ENCODE measurements at regions not wholly inside any gene's neighbourhood (a gene's known extent, or its start where the extent isn't known, plus 50 kb on each side); places are given as distances from the start of the nearest gene placed in this dataset.

DNA sequence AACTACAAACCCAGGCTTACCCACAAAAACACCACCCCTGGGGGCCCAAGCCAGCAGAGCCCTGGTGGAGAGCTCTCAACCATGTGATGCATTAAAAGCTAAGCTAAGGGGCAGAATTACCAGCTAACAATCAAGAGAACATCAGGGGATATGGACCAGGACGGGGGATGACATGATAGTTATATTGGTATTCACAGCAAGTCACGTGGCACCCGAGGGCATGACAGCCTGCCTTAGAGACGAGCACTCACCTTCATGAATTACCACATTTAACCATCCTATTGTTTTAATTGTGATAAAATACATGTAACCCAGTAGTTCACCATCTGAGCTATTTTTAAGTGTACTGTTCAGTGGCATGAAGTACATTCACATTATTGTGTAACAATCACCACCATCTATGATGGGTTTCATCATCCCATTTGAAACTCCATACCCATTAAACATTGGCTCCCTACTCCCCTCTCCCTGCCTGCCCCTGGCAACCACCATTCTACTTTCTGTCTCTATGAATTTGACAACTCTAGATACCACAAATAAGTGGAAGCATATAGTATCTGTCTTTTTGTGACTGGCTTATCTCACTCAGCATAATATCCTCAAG is 245.6 kb downstream of the ANAPC1 start:
- DNase-seq (ENCODE audit: insufficient read length, low spot score) (no peak), FAIRE-seq (no peak)
- TF ChIP-seq, protein P1, sequence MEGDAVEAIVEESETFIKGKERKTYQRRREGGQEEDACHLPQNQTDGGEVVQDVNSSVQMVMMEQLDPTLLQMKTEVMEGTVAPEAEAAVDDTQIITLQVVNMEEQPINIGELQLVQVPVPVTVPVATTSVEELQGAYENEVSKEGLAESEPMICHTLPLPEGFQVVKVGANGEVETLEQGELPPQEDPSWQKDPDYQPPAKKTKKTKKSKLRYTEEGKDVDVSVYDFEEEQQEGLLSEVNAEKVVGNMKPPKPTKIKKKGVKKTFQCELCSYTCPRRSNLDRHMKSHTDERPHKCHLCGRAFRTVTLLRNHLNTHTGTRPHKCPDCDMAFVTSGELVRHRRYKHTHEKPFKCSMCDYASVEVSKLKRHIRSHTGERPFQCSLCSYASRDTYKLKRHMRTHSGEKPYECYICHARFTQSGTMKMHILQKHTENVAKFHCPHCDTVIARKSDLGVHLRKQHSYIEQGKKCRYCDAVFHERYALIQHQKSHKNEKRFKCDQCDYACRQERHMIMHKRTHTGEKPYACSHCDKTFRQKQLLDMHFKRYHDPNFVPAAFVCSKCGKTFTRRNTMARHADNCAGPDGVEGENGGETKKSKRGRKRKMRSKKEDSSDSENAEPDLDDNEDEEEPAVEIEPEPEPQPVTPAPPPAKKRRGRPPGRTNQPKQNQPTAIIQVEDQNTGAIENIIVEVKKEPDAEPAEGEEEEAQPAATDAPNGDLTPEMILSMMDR (IDR thresholded peaks at IDR 0.05; ENCODE audit: insufficient read depth, missing control alignments), result no peak

DNA sequence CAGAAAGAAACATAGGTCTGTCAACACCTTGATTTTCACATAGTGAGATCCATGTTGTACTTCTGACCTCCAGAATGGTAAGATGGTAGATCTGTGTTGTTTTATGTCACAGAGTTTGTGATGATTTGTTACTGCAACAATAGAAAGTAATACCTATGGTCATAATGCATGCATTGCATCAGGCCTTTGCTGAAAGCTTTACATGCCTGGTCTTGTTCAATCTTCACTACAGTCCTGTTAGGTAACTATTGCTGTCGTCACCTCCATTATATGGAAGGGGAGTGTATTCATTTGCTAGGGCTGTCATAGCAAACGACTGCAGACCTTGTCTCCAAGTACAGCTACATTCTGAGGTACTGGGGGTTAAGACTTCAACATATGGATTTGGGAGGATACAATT is 243.5 kb downstream of the ANAPC1 start:
- no peak for FAIRE-seq
- no peak for DNase-seq (ENCODE audit: insufficient read length, low spot score)
- TF ChIP-seq, protein P1 (IDR thresholded peaks at IDR 0.05; ENCODE audit: insufficient read depth, missing control alignments), result no peak

DNA sequence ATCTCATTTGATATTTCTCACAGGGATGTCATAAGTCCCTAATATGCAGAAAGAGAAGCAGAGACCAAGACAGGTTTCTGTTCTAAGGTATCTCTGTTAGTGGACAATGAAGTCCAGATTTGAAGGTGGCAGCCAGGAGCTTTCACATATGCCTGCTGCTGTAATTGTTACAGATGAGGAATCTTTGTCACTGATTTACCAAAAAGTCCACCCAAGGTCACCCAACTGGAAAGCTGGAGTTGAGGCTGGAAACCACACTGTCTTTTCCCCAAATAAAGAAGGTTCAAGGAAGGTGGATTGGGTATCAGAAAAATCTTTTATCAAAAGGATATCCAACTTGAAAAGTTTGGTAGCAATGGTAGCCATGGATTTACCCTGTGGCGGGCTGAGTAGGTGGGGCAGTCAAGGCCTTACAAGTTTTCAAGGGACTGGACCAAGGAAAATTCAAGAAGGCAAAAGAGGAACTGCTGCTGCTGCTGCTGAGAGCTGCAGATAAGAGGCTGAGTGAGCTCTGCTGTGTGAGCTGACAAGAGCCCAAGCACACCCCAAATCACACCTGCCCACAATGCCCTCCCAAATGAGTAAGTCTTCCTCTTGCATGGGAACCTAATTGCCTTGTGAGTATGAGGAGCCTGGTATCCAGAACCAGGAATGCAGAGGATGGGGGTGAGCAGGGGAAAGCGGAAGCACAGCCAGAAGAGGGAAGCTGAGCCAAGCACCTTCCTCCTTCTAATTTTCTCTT is 241.2 kb downstream of the ANAPC1 start:
- no peak for DNase-seq (ENCODE audit: insufficient read length, low spot score)
- TF ChIP-seq, protein P1 (IDR thresholded peaks at IDR 0.05; ENCODE audit: insufficient read depth, missing control alignments), result no peak
- no peak for FAIRE-seq

GRCh38 chr2:111643759-111644158 is 240.2 kb downstream of the ANAPC1 start:
- DNase-seq (ENCODE audit: insufficient read length, low spot score) (no peak), FAIRE-seq (no peak)
- TF ChIP-seq, protein P1 (IDR thresholded peaks at IDR 0.05; ENCODE audit: insufficient read depth, missing control alignments), result no peak

DNA sequence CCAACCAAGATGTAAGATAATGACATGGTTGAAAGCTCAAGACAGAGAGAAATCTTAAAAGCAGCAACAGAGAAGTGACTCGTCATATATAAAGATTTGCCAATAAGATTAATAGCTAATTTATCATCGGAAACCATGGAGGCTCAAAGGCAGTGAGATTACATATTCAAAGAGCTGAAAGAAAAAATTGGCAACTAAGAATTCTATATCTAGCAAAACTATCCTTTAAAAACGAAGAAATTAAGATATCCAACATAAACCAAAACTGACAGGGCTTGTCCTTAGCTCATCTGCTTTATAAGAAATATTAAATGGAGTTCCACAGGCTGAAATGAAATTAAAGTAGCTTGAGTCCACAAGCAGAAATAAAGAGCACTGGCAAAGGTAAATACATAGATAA is 236.6 kb downstream of the ANAPC1 start:
- FAIRE-seq (no peak), DNase-seq (ENCODE audit: insufficient read length, low spot score) (no peak)
- TF ChIP-seq, protein P1 (IDR thresholded peaks at IDR 0.05; ENCODE audit: insufficient read depth, missing control alignments), result no peak

GRCh38 chr2:111652038-111652437 is 232.0 kb downstream of the ANAPC1 start:
- TF ChIP-seq, protein P1 (IDR thresholded peaks at IDR 0.05; ENCODE audit: insufficient read depth, missing control alignments), result no peak

GRCh38 chr2:111652681-111653080 is 231.3 kb downstream of the ANAPC1 start:
- TF ChIP-seq, protein P1 (IDR thresholded peaks at IDR 0.05; ENCODE audit: insufficient read depth, missing control alignments), result no peak
- DNase-seq (ENCODE audit: insufficient read length, low spot score) (no peak), FAIRE-seq (no peak)

More at GRCh38 chr2:111652038-111652437, 232.0 kb downstream of the ANAPC1 start:
- no peak for DNase-seq (ENCODE audit: insufficient read length, low spot score)
- no peak for FAIRE-seq
